Erythroblast (primary cell): ENCODE measurements at regions not wholly inside any gene's neighbourhood (a gene's known extent, or its start where the extent isn't known, plus 50 kb on each side); places are given as distances from the start of the nearest gene placed in this dataset.

Experiments
- DNase-seq, 2 experiments: peaks; one replicate each; lab custom pipeline; 2025; lab: John Stamatoyannopoulos, UW
- GATA1 ChIP-seq: IDR thresholded peaks from 2 replicates; pipeline ENCODE4 v1.6.1; 2011; ENCODE audit warnings: low read depth, mild to moderate bottlenecking, control low read depth, low read length, moderate library complexity
- POLR2A ChIP-seq: IDR thresholded peaks from 2 replicates; pipeline ENCODE4 v1.6.1; 2011; ENCODE audit warnings: mild to moderate bottlenecking, low read length

- TF ChIP-seq POLR2A (no peak), GATA1 (no peak)
- no peak for DNase-seq
These were observed 184.3 kb upstream of the HNRNPA3 start for GRCh38 chr2:177028296-177028695.

DNA sequence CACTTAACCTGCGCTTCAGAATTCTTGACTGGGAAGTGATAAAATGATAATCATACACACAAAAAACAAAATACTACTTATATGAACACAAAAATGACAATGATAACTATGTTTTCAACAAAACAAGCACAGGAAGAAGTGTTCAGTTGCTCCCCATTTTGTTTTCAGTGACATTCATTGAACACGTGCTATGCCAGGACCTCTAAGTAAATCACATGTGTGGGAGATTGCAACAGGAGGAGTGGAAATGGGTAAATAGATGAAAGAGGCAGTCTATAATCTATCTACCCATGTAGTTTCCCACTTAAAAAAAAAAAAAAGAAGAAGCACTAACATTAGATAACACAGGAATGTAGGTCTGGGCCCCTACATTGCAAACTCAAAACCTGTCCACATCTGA lies 183.5 kb upstream of the HNRNPA3 start:
- DNase-seq = no peak
- no peak for TF ChIP-seq POLR2A
- TF ChIP-seq GATA1 = no peak

- no peak for DNase-seq
- no peak for TF ChIP-seq POLR2A
These were observed 183.1 kb upstream of the HNRNPA3 start for GRCh38 chr2:177029501-177029900.

DNA sequence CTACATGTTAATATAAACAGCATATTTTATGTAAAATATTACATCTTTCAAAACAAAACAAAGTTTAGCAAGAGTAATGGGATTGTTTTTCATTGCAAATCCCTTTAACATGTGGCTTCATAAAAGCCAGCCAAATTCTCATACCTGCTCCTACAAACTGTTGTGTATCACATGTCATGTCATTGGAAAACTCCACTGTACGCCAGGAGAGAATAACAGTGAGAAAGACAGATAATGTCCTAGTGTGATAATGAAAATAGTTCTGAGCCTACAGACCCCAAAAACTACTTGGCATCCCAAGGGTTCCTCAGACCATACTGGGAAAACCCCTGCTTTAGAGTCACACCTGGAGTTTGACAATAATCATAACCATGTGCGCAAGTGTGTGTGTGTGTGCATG lies 182.7 kb upstream of the HNRNPA3 start:
- no peak for DNase-seq
- TF ChIP-seq POLR2A (no peak), GATA1 (no peak)

GRCh38 chr2:177030451-177031105 lies 182.0 kb upstream of the HNRNPA3 start:
- no peak for DNase-seq
- TF ChIP-seq GATA1 (no peak), POLR2A (no peak)

GRCh38 chr2:177031438-177032180 lies 181.0 kb upstream of the HNRNPA3 start:
- no peak for DNase-seq
- no peak for TF ChIP-seq POLR2A
- TF ChIP-seq GATA1 = no peak

DNA sequence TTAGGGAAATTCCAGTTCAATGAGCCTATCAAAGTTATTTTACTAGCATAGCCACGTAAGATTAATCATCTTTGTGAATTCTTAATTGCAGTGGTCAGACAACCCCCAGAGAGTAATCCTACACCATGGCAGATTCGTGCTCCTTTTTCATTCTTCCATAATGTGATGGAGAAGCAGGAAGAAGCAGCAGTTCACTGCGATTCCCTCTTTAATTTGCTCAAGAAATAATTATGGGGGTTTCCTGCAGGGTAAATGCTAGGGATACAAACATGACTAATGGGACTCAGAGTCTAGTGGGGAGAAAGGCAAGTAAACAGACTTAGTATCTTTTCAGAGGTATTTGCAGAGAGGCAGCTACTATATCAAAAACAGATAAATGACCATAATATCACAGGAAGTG lies 175.8 kb upstream of the HNRNPA3 start:
- TF ChIP-seq POLR2A (no peak), GATA1 (no peak)
- DNase-seq = no peak

GRCh38 chr2:177037569-177037968 lies 175.0 kb upstream of the HNRNPA3 start:
- DNase-seq = no peak
- TF ChIP-seq GATA1 (no peak), POLR2A (no peak)

GRCh38 chr2:177038787-177039484 lies 173.7 kb upstream of the HNRNPA3 start:
- no peak for TF ChIP-seq POLR2A
- TF ChIP-seq GATA1 = no peak
- DNase-seq = no peak

GRCh38 chr2:177042311-177042710 lies 170.3 kb upstream of the HNRNPA3 start:
- TF ChIP-seq POLR2A (no peak), GATA1 (no peak)
- no peak for DNase-seq

GRCh38 chr2:177044671-177045070 lies 167.9 kb upstream of the HNRNPA3 start:
- TF ChIP-seq POLR2A = no peak
- no peak for TF ChIP-seq GATA1
- no peak for DNase-seq

- TF ChIP-seq POLR2A = no peak
- TF ChIP-seq GATA1 = no peak
- no peak for DNase-seq
These were observed 163.6 kb upstream of the HNRNPA3 start for GRCh38 chr2:177048981-177049380.

DNA sequence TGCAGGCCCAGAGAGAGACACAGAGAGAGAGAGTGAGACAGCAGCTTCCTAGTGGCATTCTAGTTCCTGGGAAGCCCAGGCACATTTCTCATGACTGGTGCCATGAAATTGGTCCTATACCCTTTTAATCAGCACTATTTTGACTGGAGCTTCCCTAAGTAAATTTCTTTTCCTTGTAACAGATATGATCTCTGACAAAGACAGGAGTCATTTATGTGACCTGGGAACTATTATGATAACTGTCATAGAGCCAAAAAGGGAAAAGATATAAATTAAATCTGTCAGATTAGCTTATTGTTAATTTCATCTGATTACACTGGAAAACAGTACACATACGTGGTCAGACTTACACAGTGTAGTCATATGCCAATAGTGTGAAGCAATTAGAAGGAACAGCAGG lies 161.3 kb upstream of the HNRNPA3 start:
- TF ChIP-seq POLR2A (no peak), GATA1 (no peak)
- DNase-seq = no peak

DNA sequence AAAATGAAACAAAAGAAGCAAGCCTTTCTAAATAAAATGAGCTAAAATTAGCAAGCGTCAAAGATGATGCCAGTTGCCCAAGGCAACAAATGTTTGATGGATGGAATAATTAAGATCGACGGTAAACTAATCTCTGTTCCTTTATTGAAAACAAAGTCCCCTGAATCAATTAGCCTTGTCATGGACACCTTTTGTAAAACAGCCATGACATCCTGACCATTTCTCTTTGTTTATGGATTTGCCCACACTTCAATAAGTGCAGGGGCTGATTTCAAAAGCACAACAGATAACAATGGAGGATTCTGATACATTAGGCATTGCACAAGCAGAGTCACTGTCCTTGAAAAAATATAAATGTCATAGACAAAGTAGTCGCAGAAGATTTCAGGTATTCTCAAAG lies 160.1 kb upstream of the HNRNPA3 start:
- TF ChIP-seq POLR2A (no peak), GATA1 (no peak)
- no peak for DNase-seq
